Immature natural killer cell (primary cell): ENCODE measurements at regions not wholly inside any gene's neighbourhood (a gene's known extent, or its start where the extent isn't known, plus 50 kb on each side); places are given as distances from the start of the nearest gene placed in this dataset.
"Not testable (repeated sequence)": the region's sequence is repeated elsewhere in the genome, so short reads cannot be mapped to it uniquely, and the experiment has no call there.

Experiments used
- DNase-seq, 3 donors: peaks; one replicate each; pipeline ENCODE4 v3.0.0; 2022; ENCODE audit warnings: mixed read lengths in 1 of 3
- H3K27ac Mint-ChIP-seq, 6 donors: one replicate each; pipeline ENCODE4 v1.8.0; 2020; ENCODE audit warnings: mixed read lengths in 6 of 6, mild to moderate bottlenecking in 5 of 6, inconsistent platforms in 4 of 6, moderate library complexity in 3 of 6
- H3K27me3 Mint-ChIP-seq, 3 donors: one replicate each; pipeline ENCODE4 v1.8.0; 2020 to 2021; ENCODE audit warnings: low read depth in 3 of 3, mild to moderate bottlenecking in 3 of 3, mixed read lengths in 3 of 3, moderate library complexity in 3 of 3, inconsistent platforms in 1 of 3
- H3K36me3 Mint-ChIP-seq, 3 donors: one replicate each; pipeline ENCODE4 v1.8.0; 2020; ENCODE audit warnings: mixed read lengths in 3 of 3, inconsistent platforms in 2 of 3, mild to moderate bottlenecking in 2 of 3
- H3K4me1 Mint-ChIP-seq, 2 donors: one replicate each; pipeline ENCODE4 v1.8.0; 2020; ENCODE audit warnings: inconsistent platforms in 2 of 2, mild to moderate bottlenecking in 2 of 2, mixed read lengths in 2 of 2, moderate library complexity in 1 of 2
- H3K4me3 Mint-ChIP-seq, 5 donors: one replicate each; pipeline ENCODE4 v1.8.0; 2020; ENCODE audit warnings: mild to moderate bottlenecking in 5 of 5, mixed read lengths in 5 of 5, inconsistent platforms in 3 of 5, moderate library complexity in 3 of 5
- H3K9me3 Mint-ChIP-seq, 6 donors: one replicate each; pipeline ENCODE4 v1.8.0; 2020; ENCODE audit warnings: mild to moderate bottlenecking in 6 of 6, mixed read lengths in 6 of 6, inconsistent platforms in 4 of 6, moderate library complexity in 3 of 6

GRCh38 chr1:157319567-157319966, 181.4 kb upstream of the ETV3 start:
- H3K36me3 Mint-ChIP-seq = peaks cover 0 to 7% (median 3%) of the 10 kb centered on the region in 3 donors
- H3K9me3 Mint-ChIP-seq = peaks cover 14 to 52% (median 43%) of the 10 kb centered on the region in 6 donors
- H3K27ac Mint-ChIP-seq = no peak overlapping the region
- peaks cover 10 to 23% (median 12%) of the 10 kb centered on the region in 3 donors for H3K27me3 Mint-ChIP-seq
- H3K4me3 Mint-ChIP-seq = no peak overlapping the region
- DNase-seq = no peak
- no peaks in the 10 kb centered on the region for H3K4me1 Mint-ChIP-seq

- Mint-ChIP-seq H3K9me3 (peaks cover 14 to 52% (median 43%) of the 10 kb centered on the region in 6 donors), H3K27me3 (peaks cover 10 to 30% (median 12%) of the 10 kb centered on the region in 3 donors), H3K4me3 (peak overlapping the region in 1 of 5 donors; percentile 17)
- not testable (repeated sequence) for H3K27ac Mint-ChIP-seq, H3K4me1 Mint-ChIP-seq, H3K36me3 Mint-ChIP-seq, DNase-seq
Measured at GRCh38 chr1:157317229-157317628, 179.0 kb upstream of the ETV3 start.

GRCh38 chr1:157315544-157315943, 177.3 kb upstream of the ETV3 start:
- H3K36me3 Mint-ChIP-seq = peaks cover 0 to 7% (median 3%) of the 10 kb centered on the region in 3 donors
- peaks cover 4 to 27% (median 6%) of the 10 kb centered on the region in 3 donors for H3K27me3 Mint-ChIP-seq
- no peak overlapping the region for H3K27ac Mint-ChIP-seq
- H3K9me3 Mint-ChIP-seq = peaks cover 4 to 45% (median 35%) of the 10 kb centered on the region in 6 donors
- no peak overlapping the region for H3K4me3 Mint-ChIP-seq
- DNase-seq = no peak
- peaks cover 0 to 5% of the 10 kb centered on the region in 2 donors for H3K4me1 Mint-ChIP-seq

DNA sequence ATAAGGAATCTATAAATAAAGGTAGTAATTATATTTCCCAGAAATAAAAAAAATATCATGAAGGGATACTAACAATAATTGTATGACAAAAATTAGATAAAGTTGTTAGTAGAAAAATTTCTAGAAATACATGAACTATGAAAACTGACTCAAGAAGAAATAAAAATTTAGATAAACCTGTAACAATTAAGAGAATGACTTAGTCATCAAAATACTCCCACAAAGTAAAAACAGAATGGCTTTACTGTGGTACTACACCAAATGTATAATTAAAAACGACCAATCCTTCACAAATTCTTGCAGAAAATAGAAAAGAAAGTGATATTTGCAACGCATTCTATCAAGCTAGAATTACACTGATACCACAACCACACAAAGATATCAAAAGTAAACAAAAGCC, 176.2 kb upstream of the ETV3 start:
- Mint-ChIP-seq H3K36me3 (peaks cover 0 to 7% (median 3%) of the 10 kb centered on the region in 3 donors), H3K4me3 (no peak overlapping the region), H3K4me1 (peaks cover 0 to 5% of the 10 kb centered on the region in 2 donors), H3K9me3 (peaks cover 1 to 34% (median 27%) of the 10 kb centered on the region in 6 donors), H3K27ac (no peak overlapping the region), H3K27me3 (peaks cover 3 to 31% (median 4%) of the 10 kb centered on the region in 3 donors)
- no peak for DNase-seq

DNA sequence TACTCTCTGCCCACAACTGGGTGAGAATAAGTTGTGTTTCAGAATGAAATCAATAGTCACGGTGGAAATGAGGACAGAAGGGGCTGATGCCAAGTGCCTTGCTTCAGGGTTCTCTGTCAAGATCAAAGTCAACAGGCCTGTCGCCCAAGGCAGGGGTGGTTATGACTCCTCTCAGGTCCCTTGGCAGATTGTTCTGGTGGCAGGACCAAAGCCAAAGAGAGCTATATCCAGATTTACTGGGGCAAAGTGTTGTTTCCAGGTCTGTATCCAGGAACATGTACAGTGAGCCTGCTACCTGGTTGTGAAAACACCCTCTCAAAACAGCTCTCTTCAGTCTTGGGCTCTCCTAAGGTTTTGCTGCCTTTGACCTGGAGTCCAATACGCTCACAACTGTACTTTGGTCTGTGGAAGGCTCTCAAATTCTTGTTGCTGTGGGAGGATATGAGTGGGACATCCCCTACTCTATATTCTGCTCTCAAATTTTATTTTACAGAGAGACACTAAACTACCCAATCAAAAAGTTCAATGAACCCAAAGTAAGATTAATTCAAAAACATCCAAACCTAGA, 175.1 kb upstream of the ETV3 start:
- Mint-ChIP-seq H3K27ac (no peak overlapping the region), H3K36me3 (peaks cover 0 to 4% (median 3%) of the 10 kb centered on the region in 3 donors), H3K4me1 (peaks cover 0 to 5% of the 10 kb centered on the region in 2 donors), H3K9me3 (peaks cover 1 to 25% (median 19%) of the 10 kb centered on the region in 6 donors), H3K4me3 (no peak overlapping the region), H3K27me3 (peaks cover 3 to 33% (median 5%) of the 10 kb centered on the region in 3 donors)
- DNase-seq = no peak

GRCh38 chr1:157312082-157312812, 174.1 kb upstream of the ETV3 start:
- H3K27me3 Mint-ChIP-seq = peaks cover 3 to 30% (median 4%) of the 10 kb centered on the region in 3 donors
- no peak overlapping the region for H3K27ac Mint-ChIP-seq
- H3K4me3 Mint-ChIP-seq = no peak overlapping the region
- H3K4me1 Mint-ChIP-seq = peaks cover 0 to 5% of the 10 kb centered on the region in 2 donors
- peaks cover 0 to 3% (median 0%) of the 10 kb centered on the region in 3 donors for H3K36me3 Mint-ChIP-seq
- DNase-seq = no peak
- H3K9me3 Mint-ChIP-seq = peaks cover 1 to 14% (median 9%) of the 10 kb centered on the region in 6 donors

GRCh38 chr1:157311730-157312081, 173.5 kb upstream of the ETV3 start:
- H3K36me3 Mint-ChIP-seq = peaks cover 0 to 3% (median 0%) of the 10 kb centered on the region in 3 donors
- DNase-seq = no peak
- H3K4me1 Mint-ChIP-seq = peaks cover 0 to 5% of the 10 kb centered on the region in 2 donors
- no peak overlapping the region for H3K27ac Mint-ChIP-seq
- H3K27me3 Mint-ChIP-seq = peaks cover 3 to 29% (median 4%) of the 10 kb centered on the region in 3 donors
- H3K4me3 Mint-ChIP-seq = no peak overlapping the region
- H3K9me3 Mint-ChIP-seq = peaks cover 1 to 8% (median 4%) of the 10 kb centered on the region in 6 donors

DNA sequence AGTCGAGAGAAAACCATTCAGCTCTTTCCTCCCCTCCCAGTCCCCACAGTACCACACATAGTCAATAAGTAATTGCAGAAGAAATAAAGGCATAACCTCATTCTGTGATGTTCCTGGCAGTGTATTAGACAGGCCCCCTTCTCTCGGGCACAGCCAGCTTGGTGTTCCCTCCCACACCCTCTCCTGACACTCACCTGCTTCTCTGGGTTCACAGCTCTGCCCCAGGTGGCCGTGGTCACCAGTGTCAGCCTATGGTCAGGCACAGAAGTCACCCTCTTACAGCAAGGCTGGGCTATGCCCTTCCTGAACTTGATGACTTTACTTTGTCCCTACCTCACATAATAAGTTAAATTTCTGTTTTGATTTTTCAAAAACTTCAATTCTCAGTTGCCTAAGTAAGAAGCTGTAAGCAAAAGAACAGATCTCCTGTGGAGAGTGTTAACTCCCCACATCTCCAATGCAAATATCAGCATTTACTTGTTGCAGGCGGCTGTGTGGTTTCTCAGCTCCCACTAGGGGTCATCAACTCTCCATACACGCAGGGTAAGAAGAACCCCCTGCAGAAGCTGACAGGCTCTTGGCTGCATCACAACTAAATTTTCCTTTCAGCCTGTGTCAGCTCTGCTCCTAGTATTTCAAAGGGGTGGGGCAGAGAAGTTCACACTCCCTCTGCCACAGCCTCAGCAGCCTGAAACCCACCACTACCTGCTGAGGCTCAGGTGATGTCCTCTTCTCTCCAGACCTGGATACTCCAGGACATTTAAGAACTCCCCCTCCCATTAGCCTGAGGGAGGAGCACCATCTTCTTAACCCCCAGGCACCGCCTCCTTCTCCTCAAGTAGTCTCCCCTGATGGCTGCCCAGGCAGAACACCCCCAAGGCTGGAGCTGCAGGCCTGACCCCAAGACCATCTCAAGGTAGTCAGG, 172.9 kb upstream of the ETV3 start:
- not testable (repeated sequence) for H3K27ac Mint-ChIP-seq, H3K4me1 Mint-ChIP-seq, H3K36me3 Mint-ChIP-seq, H3K9me3 Mint-ChIP-seq
- peak overlapping the region in 1 of 5 donors; percentile 28 for H3K4me3 Mint-ChIP-seq
- peak in 1 of 3 donors; percentile 2 for DNase-seq
- peaks cover 3 to 26% (median 4%) of the 10 kb centered on the region in 3 donors for H3K27me3 Mint-ChIP-seq

GRCh38 chr1:157310401-157310800, 172.2 kb upstream of the ETV3 start:
- DNase-seq = no peak
- H3K4me3 Mint-ChIP-seq = no peak overlapping the region

DNA sequence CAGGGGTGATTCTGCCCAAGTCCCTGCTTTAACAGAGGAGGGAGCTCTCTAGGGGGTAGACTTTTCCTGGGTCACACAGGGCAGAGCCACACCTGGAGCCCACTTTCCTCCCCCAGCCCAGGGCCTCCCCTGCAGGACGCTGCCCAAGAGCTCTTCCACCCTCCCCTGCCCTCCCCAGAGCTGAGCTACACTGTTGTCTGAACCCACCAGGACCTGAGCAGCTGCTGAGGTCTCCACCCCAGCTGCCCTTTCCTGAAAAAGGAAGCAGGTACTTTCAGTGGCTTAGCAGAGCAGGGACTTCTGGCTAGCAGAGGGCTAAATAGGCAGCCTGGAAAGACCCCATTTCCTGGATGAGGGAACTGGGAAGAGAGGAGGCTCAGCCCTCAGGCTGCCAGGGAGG, 169.3 kb upstream of the ETV3 start:
- Mint-ChIP-seq H3K27ac (no peak overlapping the region), H3K4me3 (no peak overlapping the region), H3K4me1 (peaks cover 0 to 5% of the 10 kb centered on the region in 2 donors), H3K36me3 (no peaks in the 10 kb centered on the region), H3K9me3 (no peaks in the 10 kb centered on the region), H3K27me3 (peaks cover 0 to 12% (median 6%) of the 10 kb centered on the region in 3 donors)
- no peak for DNase-seq

More at GRCh38 chr1:157310401-157310800, 172.2 kb upstream of the ETV3 start:
- Mint-ChIP-seq H3K36me3 (no peaks in the 10 kb centered on the region), H3K9me3 (no peaks in the 10 kb centered on the region), H3K4me1 (peaks cover 0 to 5% of the 10 kb centered on the region in 2 donors), H3K27ac (no peak overlapping the region), H3K27me3 (peaks cover 3 to 26% (median 4%) of the 10 kb centered on the region in 3 donors)

DNA sequence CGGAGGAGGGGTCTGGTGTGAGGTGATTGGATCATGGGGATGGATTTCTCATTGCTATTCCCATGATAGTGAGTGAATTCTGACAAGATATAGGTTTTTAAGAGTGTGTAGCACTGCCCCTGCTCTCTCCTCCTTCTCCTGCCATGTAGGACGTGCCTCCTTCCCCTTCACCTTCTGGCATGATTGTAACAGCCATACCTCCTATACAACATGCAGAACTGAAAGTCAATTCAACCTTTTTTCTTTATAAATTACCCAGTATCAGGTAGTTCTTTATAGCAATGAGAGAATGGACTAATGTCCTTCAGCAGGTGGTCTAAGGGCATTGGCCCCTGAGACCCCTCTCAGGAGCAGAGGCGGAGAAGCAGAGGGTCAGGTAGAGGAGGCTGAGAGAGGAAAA, 168.7 kb upstream of the ETV3 start:
- no peak overlapping the region for H3K27ac Mint-ChIP-seq
- peaks cover 0 to 5% of the 10 kb centered on the region in 2 donors for H3K4me1 Mint-ChIP-seq
- no peak for DNase-seq
- H3K4me3 Mint-ChIP-seq = no peak overlapping the region
- no peaks in the 10 kb centered on the region for H3K36me3 Mint-ChIP-seq
- peaks cover 0 to 12% (median 6%) of the 10 kb centered on the region in 3 donors for H3K27me3 Mint-ChIP-seq
- H3K9me3 Mint-ChIP-seq = no peaks in the 10 kb centered on the region

DNA sequence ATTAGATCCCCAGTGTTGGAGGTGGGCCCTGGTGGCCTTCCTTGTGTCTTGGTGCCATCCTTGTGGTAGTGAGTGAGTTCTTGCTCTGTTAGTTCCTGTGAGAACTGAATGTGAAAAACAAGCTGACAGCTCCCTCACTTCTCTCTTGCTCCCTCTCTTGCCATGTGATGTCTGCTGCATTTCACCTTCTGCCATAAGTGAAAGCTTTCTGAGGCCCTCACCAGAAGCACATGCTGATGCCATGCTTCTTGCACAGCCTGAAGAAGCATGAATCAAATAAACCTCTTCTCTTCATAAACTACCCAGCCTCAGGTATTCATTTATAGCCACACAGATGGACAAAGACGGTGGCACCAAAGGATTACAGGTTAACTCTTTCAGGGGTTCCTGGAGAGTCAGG, 166.1 kb upstream of the ETV3 start:
- Mint-ChIP-seq H3K36me3 (no peaks in the 10 kb centered on the region), H3K4me3 (no peak overlapping the region), H3K9me3 (no peaks in the 10 kb centered on the region), H3K27ac (no peak overlapping the region), H3K27me3 (peaks cover 0 to 7% (median 6%) of the 10 kb centered on the region in 3 donors), H3K4me1 (no peaks in the 10 kb centered on the region)
- DNase-seq = no peak

GRCh38 chr1:157302724-157303123, 164.5 kb upstream of the ETV3 start:
- Mint-ChIP-seq H3K27ac (no peak overlapping the region), H3K9me3 (no peaks in the 10 kb centered on the region), H3K36me3 (no peaks in the 10 kb centered on the region), H3K4me3 (no peak overlapping the region), H3K4me1 (no peaks in the 10 kb centered on the region), H3K27me3 (peaks cover 1 to 7% (median 2%) of the 10 kb centered on the region in 3 donors)
- DNase-seq = no peak

GRCh38 chr1:157302199-157302497, 164.0 kb upstream of the ETV3 start:
- Mint-ChIP-seq H3K27me3 (peaks cover 0 to 7% (median 2%) of the 10 kb centered on the region in 3 donors), H3K36me3 (no peaks in the 10 kb centered on the region), H3K4me3 (no peak overlapping the region), H3K9me3 (no peaks in the 10 kb centered on the region), H3K4me1 (no peaks in the 10 kb centered on the region), H3K27ac (no peak overlapping the region)
- DNase-seq = no peak
